Stimulated activated CD8-positive, alpha-beta memory T cell treated with anti-CD3 and anti-CD28 coated beads, Interleukin-4, amount 100 ng/mL, for 24 hours (primary cell): ENCODE measurements at regions not wholly inside any gene's neighbourhood (a gene's known extent, or its start where the extent isn't known, plus 50 kb on each side); places are given as distances from the start of the nearest gene placed in this dataset.

Experiments
- DNase-seq: peaks from one replicate; pipeline ENCODE4 v3.0.0-alpha.2; 2020; ENCODE audit warnings: low read depth

DNA sequence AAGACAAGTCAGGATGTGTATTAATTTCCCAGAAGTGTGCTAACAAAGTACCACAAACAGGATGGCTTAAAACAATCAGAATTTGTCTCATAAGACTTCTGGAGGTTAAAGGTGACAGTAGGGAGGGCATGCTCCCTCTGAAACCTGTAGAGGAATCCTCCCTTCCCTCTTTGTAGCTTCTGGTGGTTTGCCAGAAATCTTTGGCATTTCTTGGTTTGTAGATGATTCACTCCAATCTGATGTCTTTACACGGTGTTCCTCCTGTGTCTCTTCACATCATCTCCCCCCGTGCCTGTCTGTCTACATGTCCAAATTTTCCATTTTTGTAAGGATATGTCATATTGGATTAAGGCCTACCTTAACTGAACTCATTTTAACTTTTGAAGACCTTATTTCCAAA is 471.5 kb downstream of the ZNF608 start:
- no peak for DNase-seq

DNA sequence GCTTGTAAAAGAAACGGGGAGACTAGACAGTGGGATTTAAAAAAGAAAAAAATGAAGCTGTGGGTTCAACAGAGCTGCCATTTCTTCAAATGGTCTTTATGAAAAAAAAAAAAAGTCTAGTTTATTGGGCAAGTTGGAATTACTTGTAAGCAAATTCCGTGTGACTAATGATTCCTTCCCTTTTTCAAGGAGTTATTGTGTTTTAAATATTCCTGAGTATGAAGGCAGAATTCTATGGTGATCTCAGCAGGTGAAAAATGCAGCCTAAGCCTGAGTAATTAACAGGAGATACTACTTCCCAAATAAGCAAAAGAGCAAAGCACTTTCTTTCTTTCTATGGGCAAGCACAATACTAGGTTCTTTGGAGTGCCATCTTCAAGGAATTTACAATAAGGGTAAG is 481.9 kb downstream of the ZNF608 start:
- no peak for DNase-seq

GRCh38 chr5:124263680-124264491 is 482.6 kb downstream of the ZNF608 start:
- DNase-seq: no peak

DNA sequence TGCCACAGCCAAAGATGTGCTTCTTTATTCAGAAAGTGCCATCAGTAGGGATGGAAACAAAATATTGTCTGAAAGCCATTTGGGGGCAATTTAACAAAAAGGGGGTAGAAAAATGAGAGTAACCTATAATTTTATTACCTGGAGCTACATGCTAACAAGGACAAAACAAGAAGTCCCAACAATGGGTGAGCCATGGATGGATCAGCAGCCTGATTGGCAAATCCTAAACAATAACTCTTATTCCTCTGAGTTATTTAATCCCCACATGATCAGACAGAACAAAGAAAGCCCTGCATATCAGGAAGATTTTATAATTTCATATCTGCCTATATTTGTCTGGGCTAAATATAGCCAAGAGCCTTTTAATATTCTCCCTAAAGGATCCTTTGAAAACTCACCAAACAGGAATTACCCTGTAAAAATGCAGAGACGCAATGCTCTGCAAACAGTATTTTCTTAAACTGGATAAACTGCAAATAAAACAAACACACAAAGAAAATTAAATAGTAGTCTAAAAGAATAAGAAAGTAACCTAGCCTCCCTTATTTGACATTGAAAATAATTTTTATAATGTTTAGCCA is 483.4 kb downstream of the ZNF608 start:
- no peak for DNase-seq

DNA sequence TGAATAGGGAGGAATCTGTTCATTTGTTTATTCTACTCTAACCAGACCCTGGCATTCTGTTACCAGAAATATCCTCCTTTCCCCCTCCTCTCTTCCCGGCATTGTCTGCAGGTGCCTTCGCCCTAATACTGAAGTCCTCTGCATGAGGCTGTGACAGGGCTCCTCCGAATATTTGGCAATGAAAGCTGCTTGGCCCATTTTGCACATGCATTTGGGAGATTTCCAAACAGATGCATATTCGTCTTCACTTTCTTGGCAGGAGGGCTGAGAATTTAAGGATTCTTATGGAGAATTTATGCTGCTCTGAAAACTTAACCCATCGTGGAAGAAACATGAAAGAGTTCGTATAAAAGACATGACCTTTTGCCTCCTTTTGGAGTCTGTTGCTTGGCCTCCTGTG is 484.0 kb downstream of the ZNF608 start:
- no peak for DNase-seq

DNA sequence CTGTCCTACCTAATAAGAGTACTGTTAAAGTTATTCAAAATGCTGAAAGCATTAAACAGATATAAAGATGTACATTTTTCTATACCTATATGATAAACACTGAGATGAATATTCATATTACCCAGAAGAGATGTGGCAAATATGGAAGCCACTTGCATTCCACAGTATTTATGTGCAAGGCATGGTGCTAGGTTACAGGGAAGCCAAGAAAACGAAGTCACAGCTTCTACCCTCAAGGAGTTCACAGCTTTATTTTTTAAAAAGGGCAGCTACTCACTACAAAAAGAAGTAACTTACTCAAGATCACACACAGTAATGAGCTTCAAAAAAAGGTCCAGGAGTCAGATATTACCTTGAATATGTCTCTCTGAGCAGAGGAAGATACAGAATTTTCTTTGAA is 484.6 kb downstream of the ZNF608 start:
- DNase-seq: no peak

GRCh38 chr5:124260921-124261515 is 485.4 kb downstream of the ZNF608 start:
- no peak for DNase-seq

DNA sequence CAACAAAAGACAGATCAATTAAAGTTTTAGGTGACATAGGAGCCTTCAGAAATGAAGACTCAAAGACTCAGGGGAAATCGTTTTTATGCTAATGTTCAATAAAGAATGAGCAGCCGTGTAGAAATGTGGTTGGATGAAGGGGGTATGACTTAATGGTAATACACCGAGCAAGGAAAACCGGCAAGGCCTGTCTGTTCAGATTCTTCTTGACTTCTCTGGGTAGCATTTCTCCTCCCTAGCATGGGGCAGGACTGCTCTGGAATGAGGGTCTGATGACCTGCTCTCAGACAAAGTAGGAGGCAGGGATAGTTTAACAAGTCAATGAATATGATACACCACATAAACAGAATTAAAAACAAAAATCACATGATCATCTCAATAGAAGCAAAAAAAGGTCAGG is 487.4 kb downstream of the ZNF608 start:
- DNase-seq: no peak

GRCh38 chr5:124257048-124257447 is 489.4 kb downstream of the ZNF608 start:
- DNase-seq: no peak

GRCh38 chr5:124253203-124253810 is 493.1 kb downstream of the ZNF608 start:
- DNase-seq: no peak

DNA sequence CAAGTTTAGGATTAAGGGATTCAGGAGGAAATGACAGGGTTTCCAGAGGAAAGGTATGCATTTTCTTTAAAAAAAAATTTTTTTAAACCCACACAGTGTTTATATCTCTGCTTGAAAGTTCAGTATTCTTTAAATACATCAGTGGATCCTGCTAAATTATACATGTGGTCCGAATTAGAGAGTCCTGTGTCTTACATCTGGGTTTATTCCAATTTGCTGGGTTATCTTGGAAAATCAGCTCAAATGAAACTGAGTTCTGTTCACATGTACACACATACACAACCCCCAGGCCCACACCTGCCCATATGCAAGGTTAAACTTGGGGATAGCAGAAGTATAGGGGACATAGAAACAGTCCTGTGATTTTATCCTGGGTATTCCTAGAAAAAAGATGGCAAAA is 493.7 kb downstream of the ZNF608 start:
- no peak for DNase-seq

DNA sequence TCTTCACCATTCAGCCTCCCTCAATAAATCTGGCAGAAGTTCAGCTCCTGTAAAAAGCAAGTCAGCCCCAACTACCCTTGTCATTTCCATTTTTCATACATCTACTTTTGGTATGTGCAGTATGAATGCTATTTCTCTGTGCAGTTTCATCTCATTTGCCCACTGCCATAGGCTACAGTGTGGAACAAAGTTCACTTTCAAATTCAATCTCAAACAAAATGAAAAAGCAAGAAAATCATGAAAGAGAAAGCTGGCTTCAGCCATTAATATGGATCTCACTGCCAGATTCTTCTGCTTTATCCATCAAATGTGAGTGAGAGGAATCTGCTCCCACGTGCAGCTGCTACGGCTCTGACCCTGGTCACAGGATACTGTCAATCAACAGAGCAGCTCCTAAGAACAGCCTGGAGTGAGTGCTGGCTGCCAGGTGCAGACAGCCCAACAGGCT is 494.2 kb downstream of the ZNF608 start:
- no peak for DNase-seq

- DNase-seq: no peak
Measured at GRCh38 chr5:124245276-124245675, 501.2 kb downstream of the ZNF608 start.

DNA sequence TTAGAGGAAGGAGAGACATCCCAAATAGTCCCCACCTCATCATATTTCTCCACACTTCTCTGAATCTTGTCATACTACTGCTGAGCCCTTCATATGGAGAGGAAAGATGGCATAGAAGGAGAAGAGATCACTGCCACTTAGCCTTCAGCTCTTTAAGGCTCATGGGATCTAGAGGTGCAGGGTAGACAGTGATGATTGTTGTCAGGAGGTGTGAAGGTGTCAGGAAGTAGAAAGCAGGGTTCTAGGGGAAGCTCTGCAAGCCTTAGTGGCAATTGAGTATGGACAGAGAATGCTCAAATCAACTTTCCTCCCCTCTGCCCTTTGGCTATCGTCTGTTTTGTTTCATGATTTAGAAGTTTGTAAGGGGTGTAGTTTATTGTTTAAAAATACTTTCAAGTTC is 505.7 kb downstream of the ZNF608 start:
- no peak for DNase-seq

GRCh38 chr5:124239572-124239971 is 506.9 kb downstream of the ZNF608 start:
- no peak for DNase-seq

- no peak for DNase-seq
Measured at GRCh38 chr5:124238350-124238749, 508.1 kb downstream of the ZNF608 start.

DNA sequence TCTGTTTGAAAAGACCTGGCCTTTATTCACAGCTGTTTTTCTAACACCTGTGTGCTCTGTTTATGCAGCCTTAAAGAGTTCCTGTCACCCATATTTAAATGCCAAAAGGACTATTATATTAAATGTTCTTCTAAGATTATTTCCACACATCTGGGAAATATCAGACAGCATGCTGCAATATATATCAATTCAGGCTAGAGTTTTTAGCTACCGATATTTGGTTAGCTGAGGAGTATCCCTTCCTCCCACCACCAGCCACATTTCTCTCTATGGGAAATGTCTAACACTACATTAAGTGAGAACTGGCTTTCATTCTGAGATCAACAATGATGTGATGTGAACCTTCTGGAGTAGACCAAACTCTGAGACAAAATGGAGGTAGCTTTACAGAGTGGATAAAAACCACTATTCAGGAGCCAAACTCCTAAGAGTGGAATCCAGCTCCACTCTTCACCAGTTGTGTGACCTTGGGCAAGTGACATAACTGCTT is 509.2 kb downstream of the ZNF608 start:
- DNase-seq: no peak

DNA sequence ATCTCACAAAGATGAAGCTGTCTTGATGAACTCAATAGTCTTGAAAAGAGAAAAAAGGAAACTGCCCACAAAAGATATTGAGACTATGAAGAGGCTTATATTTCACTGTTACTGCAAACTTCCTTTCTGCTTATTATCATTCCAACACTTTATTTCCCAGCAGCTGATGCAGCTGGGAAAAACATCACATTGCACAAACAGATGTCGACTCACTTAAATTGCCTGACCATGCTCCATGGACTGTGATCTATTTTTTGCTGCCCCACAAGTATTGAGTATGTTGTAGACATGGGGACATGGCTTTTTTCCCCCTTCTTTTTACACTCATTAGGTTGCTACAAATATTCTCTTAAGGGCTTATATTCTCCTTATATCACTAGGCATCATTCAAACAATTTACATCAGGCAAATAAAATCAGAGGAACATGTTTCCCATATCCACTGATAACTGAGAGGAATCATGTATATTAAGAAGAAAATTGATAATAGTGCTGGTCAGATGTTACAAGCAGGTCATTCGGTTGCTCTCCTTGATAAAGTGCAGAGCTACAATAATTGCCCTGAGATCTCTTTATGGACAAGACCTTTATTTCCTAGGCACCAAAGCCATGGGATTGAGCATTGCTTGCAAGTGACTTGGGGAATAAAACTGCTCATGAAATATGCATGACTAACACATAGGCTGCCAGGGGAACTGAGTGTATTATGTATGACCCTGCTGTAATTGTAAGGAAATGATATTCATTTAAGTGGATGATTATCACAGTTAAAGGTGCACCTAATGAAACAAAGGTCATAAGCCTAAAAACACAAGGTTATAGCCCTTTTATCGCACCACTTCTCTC is 509.9 kb downstream of the ZNF608 start:
- no peak for DNase-seq

- DNase-seq: no peak
Measured at GRCh38 chr5:124235576-124235975, 510.9 kb downstream of the ZNF608 start.

DNA sequence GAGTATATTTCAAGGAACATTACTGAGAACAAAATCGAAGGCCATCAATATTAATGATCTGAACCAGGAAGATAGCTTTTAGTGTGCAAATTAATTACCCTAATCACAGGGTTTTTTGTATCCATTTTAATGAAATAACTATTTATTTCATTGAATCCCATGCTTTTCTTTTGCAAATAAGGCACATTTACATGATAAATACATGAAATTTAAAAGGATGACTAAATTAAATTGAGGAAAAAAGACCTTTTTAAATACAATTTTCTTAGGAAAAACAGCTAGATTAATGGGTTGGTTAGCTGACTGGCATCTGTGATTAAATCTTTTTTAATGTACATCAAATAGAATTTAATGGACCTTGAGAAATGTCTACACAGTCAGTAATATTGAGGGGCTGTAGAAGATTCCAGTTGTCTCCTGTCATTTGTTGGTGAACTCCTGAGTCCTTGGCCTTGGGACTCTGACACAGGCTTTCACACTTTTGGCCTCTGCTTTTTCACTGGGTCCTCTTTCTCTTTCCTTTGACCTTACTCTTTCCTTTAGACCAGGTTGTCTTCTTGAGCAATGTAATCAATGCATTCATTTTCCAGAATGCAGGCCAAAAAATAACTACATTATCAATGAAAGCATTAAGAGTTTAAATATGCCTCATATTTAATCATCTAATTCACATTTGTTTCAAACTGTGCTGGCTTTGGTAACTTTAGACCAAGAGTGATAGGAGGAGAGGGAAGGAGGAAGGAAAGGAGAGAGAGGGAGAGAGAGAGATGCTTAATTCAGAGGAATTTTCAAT is 511.5 kb downstream of the ZNF608 start:
- no peak for DNase-seq
